Right forelimb (tissue), 1 donor: ENCODE measurements at regions not wholly inside any gene's neighbourhood (a gene's known extent, or its start where the extent isn't known, plus 50 kb on each side); places are given as distances from the start of the nearest gene placed in this dataset.

Source experiments
- DNase-seq: peaks from one replicate; pipeline ENCODE4 v3.0.0-alpha.2; 2018

DNA sequence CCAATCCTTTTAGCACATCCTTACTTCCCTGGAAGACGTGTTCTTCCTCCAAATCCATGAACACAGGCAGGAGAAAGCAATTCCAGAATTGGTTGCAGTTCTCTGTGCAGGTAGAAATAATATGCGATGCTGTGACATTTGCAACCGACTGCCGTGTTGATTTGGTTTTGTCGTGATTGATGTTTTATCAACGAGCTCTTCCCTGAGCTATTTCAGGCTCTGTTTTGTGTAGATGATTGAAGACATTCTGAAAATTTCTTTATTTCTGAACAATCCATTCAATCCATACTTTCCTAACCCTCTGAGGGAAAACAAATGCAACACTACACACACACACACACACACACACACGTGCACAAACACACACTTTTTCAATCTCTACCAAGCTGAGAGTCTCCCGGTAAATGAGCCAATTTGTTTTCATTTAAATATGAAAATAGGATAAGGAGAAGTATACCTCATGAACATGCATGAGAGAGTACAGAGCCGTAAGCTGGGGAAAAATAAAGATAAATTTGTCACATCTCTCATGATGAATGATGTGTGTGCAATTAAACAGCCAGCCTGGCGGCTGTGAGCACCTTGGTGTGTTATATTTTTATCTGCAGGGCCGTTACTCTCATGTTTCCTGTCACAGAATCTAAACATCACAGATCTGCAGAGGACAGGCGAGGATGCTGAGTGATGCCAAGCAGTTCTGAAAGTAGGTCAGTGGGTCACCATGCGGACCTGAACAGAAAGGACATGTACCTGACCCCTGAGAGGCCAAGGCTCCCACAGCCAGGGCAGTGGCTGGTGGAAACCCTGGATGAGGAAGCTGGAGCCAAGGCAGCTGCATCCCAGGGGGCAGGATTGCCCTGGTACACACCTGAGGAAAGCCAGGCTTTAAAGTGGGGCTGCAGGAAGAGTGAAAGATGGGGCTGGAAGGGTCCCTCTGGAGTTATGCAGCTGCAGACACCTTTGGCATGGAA lies 64.8 kb downstream of the PDCL3 start:
- DNase-seq = no peak

- DNase-seq = no peak
Measured at GRCh38 chr2:100628506-100628905, 65.7 kb downstream of the PDCL3 start.

- no peak for DNase-seq
Measured at GRCh38 chr2:100629309-100629708, 66.5 kb downstream of the PDCL3 start.

DNA sequence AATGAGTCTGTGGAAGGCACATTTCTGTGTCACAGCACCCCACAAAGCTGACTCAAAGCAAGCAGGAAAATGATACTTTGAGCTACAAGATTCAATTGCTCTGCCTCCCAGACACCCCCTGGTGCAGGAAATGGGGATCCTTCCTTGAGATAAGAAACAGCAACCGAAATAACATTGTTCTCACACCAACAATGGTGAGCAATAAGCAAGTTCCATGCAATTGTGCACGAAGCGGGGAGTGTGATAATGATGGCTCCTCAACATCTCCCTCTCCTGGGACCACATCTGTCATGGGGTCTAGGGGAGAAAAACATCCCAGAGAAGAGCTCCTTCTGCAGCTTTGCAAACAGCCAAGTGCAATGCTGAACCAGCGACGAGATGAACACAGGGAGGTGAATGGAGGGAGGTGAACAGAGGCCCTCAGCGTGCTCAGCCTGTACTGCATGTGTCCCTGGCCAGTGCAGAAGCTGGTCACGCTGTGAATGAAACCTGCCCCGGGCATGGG lies 67.7 kb downstream of the PDCL3 start:
- no peak for DNase-seq

DNA sequence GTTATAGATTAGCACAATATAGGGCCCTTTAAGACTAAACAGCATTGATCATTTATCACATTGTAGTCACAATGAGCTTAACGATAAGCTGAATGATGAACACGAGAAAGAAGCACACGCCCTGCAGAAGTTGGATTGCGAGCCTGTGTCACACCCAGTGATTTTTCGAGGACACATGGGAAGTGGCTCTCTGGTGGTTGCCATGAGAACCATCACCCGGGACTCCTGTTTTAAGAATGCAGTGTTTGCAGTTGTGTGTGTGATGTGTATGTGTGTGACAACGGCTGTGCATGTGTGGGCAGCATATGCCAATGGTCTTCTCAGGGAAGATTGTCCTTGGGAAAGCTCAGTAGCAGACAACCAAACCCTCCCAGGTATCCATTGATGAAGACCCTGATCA lies 69.2 kb downstream of the PDCL3 start:
- no peak for DNase-seq

- DNase-seq = no peak
Measured at GRCh38 chr2:100632759-100633158, 70.0 kb downstream of the PDCL3 start.

DNA sequence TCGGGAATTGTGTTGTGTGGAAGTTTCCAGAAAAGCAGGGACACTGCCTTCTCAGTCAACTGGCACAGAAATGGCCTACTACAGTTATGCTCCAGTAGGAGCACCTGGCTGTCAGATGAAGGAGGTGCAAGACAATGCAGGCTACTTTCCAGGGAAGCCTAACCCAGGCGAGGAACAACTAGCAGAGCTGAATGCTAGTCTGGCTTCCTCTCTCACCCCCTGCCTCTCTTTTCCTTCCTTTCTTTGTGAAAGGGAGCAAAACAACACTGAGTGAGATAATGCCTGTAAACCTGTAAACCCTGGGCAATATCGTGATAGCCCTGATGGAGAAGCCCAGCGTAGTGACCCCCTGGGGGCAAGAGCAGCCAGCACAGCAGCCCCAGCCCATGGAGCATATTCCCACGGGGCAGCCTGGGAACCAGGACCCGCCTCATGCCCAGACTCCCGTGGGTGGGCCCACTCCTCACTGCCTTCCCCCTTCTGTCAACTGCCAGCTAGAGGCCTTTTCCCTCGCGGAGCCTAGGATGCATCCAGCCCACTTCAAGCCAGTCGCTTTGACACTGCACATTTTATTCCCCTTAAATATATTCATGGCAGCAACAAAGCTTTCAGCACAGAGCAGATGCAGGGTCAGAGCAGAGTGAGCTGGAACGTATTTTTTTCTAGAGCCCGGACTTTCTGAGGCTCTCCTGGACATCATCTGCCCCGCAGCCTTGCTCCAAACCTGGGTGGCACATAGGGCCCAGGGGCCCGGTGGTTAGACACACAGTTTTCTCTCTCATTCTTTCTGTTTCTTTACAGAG lies 77.0 kb downstream of the PDCL3 start:
- no peak for DNase-seq

DNA sequence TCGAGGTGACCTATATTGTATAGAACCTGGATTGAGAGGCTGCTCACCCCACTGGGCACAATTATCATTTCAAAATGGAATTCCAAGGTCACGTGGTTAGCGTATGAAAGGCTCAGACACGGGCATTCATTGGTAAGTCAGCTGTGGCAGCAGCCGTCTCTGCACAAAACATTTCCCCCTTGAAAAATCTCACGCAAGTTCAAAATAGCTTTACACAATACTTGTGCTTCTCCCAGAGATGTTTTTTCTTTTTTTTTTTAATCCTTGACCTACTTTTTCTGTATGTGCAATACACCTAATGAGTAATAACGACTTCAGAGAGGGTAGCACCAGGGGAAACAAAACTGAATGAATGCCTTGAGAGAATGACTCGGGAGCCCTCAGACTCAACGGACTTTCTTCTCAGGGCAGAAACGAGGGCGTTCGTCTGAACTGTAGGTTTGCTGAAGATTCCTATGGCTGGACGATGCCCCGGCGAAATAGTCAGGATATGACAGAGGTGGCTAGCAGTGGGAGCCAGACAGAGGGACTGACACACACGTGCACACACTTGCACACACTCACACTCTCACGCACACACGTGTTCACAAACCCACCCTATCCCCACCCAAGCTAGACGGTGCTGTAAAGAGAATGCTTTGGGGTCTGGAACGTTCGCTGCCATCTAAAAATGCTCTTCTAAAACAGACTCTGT lies 77.8 kb downstream of the PDCL3 start:
- DNase-seq = no peak

GRCh38 chr2:100641125-100641435 lies 78.3 kb downstream of the PDCL3 start:
- no peak for DNase-seq

GRCh38 chr2:100642425-100642824 lies 79.6 kb downstream of the PDCL3 start:
- no peak for DNase-seq

- DNase-seq = no peak
Measured at GRCh38 chr2:100643467-100643866, 80.7 kb downstream of the PDCL3 start.

DNA sequence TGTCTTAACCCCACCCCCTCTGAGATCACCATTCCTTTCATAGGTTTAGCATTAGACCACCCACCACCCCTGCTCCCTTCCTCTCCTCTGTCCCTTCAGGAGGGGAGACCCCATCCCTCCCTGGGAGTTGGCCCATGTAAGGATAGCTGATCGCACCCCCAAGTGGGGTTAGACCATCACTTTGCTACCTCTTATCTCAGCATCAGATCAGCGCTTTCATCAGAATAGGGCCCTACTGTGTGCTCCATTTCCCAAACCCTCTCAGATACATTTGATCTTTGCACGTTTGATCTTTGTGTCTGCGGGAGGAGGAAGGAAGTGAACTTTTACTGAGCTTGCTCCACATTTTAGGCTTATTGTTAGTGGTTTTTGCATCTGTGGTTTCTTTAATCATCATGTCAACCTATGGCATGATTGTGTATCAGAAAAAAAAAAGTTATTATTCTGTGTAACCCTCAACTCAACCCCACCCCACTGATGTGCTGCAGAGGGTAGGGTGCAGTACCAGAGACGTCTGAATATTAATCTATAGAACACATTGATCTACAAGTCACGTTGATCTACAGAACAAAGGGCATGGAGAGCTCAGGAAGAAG lies 81.2 kb downstream of the PDCL3 start:
- no peak for DNase-seq

DNA sequence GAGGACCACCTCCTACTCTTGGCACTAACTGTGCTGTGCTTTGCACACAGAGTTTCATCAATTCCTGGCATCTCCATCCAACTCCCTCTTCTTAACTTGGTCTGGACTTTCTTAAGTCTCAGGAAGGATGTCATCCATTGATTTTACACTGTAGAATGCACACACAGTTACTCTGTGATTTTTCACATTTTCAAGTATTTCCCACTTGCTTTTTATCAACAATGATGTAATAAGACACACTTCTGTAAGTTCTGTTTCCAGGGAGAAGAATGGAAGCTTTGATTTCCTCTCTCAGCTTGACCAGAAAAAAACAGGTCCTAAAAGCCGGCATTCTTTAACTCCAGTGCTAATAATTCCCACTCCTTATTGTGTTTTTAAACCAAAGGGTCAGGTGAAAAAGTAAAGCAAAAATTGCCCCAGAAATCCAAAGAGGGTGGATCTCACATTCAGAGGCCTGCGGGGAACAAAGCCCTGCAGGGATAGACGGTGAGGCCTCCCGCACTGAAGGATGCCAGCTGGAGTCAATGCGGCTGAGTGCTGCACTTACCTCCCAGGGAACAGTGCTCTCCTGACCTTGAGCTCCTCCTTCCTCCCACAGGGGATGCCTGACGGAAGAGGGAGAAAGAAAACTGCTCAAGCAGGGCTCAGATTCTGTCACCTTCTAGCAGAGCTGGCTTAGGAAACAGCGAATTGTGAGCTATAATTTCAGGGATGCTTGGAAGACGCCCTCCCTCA lies 83.1 kb downstream of the PDCL3 start:
- DNase-seq = no peak

DNA sequence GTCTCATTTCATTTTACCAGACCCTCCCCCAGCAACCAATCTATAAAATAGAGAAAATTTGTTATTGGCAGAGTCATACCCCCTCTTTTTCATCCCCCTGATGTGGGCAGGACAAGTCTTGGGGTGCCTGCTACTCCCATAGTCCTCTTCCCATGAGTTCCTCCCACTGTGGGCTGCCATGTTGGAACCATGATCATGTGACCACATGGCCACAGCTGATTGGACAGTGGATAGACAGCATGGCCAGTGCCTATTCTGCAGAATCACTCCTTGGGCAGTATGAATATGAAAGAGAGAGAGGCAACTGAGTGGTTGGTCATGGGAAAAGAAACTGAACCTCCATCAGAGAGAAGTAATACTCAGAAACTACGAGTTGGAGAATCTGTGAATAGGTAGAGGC lies 84.9 kb downstream of the PDCL3 start:
- DNase-seq = no peak

DNA sequence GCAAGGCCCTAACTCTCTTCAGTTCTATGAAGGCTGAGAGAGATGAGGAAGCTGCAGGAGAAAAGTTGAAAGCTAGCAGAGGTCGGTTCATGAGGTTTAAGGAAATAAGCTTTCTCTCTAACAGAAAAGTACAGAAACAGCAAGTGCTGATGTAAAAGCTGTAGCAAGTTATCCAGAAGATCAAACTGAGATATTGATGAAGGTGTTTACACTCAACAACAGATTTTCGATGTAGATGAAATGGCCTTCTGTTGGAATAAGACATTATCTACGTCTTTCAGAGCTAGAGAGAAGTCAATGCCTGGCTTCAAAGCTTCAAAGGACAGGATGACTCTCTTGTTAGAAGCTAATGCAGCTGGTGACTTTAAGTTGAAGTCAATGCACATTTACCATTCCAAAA lies 87.4 kb downstream of the PDCL3 start:
- no peak for DNase-seq

DNA sequence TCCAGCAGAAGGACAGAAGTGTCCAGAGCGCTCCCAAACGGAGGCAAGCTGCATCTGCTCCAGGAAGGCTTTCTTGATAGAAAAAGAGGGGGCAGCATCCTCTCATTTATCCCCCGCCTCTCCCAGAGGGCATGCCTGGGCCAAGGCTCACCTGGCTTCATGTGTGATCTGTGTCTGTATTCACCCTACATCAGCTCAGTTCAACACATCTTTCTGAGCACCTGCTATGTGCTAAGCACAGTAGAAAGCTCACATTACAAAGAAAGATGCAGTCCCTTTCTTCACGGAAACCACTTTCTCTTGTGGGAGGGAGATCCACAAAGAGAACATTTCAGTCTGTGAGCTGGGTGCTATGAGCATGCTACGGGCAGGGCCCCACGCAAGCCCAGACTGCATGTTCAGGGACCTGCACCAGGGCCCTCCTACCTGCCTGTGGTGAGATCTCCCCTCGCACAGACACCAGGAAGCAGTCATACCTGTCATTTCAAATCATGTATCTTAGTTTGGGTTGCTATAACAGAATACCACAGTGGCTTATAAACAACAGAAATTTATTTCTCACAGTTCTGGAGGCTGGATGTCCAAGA lies 90.7 kb downstream of the PDCL3 start:
- DNase-seq = no peak

DNA sequence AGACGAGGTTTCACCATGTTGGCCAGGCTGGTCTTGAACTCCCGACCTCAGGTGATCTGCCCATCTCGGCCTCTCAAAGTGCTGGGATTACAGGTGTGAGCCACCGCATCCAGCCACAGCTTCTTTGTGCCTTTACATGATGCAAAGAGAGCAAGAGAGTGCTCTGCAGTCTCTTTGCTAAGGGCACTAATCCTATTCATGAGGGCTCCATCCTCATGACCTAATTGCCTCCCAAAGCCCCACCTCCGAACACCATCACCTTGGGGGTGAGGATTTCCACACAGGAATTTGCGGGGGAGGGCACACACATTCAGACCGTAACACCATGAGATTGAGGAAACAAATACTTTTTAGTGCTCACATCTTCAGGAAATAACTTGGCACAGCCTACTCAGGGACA lies 91.8 kb downstream of the PDCL3 start:
- no peak for DNase-seq

- DNase-seq = no peak
Measured at GRCh38 chr2:100655446-100655845, 92.7 kb downstream of the PDCL3 start.

DNA sequence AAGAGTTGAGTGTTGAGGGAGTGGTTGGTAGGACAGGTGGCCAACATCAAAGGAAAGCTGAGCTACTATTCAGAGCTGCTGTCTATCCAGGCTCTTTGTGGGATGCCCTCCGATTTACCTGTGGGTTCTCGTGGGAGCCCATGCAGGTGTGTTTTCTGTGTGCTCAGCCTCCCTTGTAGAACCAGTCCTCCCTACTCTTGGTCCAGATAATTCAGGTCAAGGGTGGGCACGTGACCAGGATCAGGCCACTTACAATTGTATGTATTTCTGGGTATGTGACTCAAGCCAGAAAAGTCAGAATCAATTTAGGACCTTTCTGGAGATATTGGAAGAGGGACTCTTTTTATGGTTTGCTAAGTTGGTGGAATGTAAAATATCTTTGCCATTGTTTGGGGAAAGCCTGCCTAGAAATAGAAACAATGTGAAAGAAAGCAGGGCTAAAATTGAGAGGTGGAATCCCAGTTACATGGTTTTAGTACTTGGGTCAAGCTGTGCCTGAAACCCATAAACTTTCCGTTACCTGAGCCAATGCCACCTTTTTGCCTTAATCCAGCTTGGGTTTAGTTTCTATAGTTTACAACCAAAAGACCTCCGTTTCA lies 93.2 kb downstream of the PDCL3 start:
- no peak for DNase-seq

DNA sequence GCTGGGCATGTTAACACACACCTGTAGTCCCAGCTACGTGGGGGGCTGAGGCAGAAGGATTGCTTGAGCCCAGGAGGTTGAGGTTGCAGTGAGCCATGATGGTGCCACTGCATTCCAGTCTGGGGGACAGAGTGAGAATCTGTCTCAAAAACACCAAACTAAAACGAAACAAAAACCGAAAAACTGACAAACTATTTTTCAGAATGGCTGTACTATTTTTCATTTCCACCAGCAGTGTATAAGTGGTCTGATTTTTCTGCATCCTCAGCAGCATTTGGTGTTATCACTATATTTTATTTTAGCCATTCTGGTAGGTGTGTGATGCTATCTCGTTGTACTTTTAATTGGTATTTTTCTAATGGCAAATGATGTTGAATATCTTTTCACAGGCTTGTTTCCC lies 95.2 kb downstream of the PDCL3 start:
- DNase-seq = no peak

- no peak for DNase-seq
Measured at GRCh38 chr2:100660851-100661584, 98.2 kb downstream of the PDCL3 start.
